Right cardiac atrium (tissue), 5 donors: ENCODE measurements at regions not wholly inside any gene's neighbourhood (a gene's known extent, or its start where the extent isn't known, plus 50 kb on each side); places are given as distances from the start of the nearest gene placed in this dataset.

Source experiments
- ATAC-seq, 2 donors: fragments of 200-7000 bp; cut with Tn5 transposase; one replicate each; pipeline versions ENCODE4 v1.8.0 to v1.9.1; 2020; ENCODE audit warnings: moderate library complexity in 2 of 2, mild to moderate bottlenecking in 1 of 2
- DNase-seq, 3 donors: peaks; one replicate each; pipeline ENCODE4 v3.0.0-alpha.2; 2020
- H3K27ac ChIP-seq: one replicate; pipeline ENCODE4 v1.5.1; 2013; ENCODE audit warnings: mild to moderate bottlenecking, low read length, control low read depth, moderate library complexity
- H3K27me3 ChIP-seq: one replicate; pipeline ENCODE4 v1.6.1; 2013; ENCODE audit not compliant: control insufficient read depth, insufficient read depth
- H3K4me1 ChIP-seq: one replicate; pipeline ENCODE4 v1.6.1; 2013; ENCODE audit warnings: low read length; ENCODE audit not compliant: control insufficient read depth, insufficient read depth
- H3K4me3 ChIP-seq: one replicate; pipeline ENCODE4 v1.5.1; 2013; ENCODE audit warnings: low read length, control low read depth
- H3K9me3 ChIP-seq: one replicate; pipeline ENCODE4 v1.6.1; 2013; ENCODE audit warnings: low read length; ENCODE audit not compliant: control insufficient read depth
- WGBS: extraction: QIAGEN DNeasy Blood & Tissue Kit; methylation state at CpG from one replicate; pipeline ENCODE4 v1.1.7; 2013; 5-methylcytosine and 5-hydroxymethylcytosine counted together
- intact Hi-C, 4 donors: fragments of 100-400 bp; cut with DNase I; formaldehyde crosslinking; loops; one replicate each; pipeline versions ENCODE4 v1.11.0 to v1.14.0; 2022 to 2023
- microRNA-seq, 2 donors: library from miRNA; unstranded; fragments of <30 nt; microRNA quantifications; one replicate each; pipeline ENCODE4 v1.2.0, GENCODE V29; 2020 to 2021
- donor health status: healthy with polysubstance abuse.
- donor health status: DM: no; HTN: yes; CAD: no.
- donor health status: DM: no; HTN: no; CAD: no.
- donor health status: DM: no; HTN: yes; CAD: no; lungs with severe emphysema.
- donor health status: DM: yes; HTN: yes; CAD: no.

DNA sequence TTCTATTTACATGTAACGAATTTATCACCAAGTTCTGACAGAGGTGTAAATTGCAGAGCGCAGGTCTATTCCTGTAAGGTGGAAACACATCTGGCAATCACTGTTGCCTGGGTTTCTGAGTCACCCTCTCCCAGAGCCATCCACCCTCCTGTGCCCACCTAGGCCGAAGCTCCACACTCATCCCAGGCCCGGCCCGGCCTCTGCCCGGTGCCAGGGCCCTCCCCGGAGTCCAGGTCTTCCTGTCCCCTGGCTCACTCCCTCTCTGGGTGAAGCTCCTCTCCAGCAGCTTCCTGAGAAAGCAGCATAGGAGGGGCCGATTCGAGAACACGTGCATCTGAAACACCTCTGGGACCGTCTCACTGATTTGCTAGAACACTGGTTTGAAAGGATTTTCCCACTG is 308.2 kb downstream of the SHANK2 start:
- H3K27ac ChIP-seq: no peak overlapping the region
- no peaks in the 10 kb centered on the region for H3K27me3 ChIP-seq
- DNase-seq (no peak), ATAC-seq (no peak)
- H3K9me3 ChIP-seq: peaks cover 6% of the 10 kb centered on the region
- H3K4me3 ChIP-seq: no peak overlapping the region
- H3K4me1 ChIP-seq: no peaks in the 10 kb centered on the region
- WGBS: 87% methylated on average over 11 of the region's 11 CpGs
- intact Hi-C loops: no loop called here

DNA sequence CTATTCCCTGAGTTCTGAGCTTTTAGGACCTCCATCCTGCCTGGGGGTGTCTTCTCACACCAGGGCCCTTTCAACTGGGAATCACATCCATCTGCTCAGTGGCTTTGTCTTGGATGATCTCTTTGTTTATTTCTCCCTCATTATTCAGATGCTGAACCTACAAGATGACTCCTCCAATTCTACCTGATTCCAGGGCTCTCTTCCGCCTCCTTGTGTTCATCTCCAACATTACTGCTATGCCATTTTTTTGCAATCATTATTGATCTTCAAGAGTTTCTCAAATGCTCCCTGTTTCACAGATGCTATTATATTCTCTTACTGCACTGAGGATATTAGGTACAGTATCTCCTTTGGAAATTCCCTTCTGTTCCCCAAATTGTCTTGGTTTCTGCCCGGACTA is 307.7 kb downstream of the SHANK2 start:
- Histone ChIP-seq H3K4me1 (no peaks in the 10 kb centered on the region), H3K27ac (no peak overlapping the region), H3K9me3 (peaks cover 6% of the 10 kb centered on the region), H3K27me3 (no peaks in the 10 kb centered on the region), H3K4me3 (no peak overlapping the region)
- intact Hi-C loops: no loop called here
- no peak for DNase-seq
- no peak for ATAC-seq
- 90% methylated on average over 2 of the region's 2 CpGs for WGBS

DNA sequence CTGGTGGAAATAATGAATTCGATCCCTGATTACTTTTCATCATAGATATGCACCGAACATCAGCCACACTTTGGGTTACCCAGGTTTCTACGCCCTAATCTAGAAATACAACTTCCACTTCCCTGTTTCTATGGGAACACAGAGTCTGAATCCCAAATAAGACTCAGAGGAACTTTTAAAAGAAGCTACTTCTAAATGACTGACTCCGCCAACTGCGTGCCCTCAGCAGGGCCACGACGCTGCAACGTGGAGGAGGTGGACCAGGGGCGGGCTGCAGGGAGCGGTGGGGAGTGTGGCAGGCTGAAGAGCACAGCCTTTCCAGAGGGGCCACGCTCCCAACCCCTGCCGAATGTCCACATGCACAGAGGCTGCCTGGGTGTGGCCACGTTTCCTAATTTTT is 304.0 kb downstream of the SHANK2 start:
- DNase-seq (no peak), ATAC-seq (no peak)
- intact Hi-C loops: no loop called here
- H3K9me3 ChIP-seq: no peaks in the 10 kb centered on the region
- no peaks in the 10 kb centered on the region for H3K27me3 ChIP-seq
- WGBS: 77% methylated on average over 13 of the region's 13 CpGs
- no peaks in the 10 kb centered on the region for H3K4me1 ChIP-seq
- H3K27ac ChIP-seq: no peak overlapping the region
- H3K4me3 ChIP-seq: no peak overlapping the region

DNA sequence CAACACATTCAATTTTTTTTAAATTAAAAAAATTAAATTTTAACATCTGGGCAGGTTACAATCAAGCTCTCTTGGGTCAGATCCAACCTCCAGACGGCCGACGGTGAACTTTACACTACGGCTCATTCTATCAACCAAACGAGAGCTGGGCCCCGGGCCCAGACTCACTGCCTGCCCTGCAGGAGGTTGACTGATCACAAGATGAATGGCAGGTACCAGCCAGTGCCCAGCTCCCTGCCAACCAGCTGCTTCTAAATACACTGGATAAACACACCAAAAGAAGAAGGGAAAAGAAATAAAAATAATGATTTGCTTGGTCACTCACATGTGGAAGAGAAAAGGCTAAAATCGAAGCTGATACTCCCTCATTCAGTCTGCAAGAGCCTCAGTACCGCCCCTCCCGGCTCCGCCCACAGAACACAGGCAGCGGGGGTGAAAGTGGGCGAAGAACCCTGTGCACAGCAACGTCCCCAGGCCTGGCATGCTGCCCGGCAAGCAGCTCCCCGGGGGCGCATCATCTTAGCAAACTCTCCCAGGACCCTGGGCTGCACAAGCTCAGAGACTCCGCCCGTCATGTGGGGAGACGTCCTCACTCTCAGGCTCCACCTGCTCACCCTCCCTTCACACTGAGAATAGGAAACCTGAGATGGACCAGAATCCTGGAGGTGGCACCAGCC is 303.4 kb downstream of the SHANK2 start:
- 60% methylated on average over 19 of the region's 19 CpGs for WGBS
- Histone ChIP-seq H3K27me3 (no peaks in the 10 kb centered on the region), H3K4me3 (no peak overlapping the region), H3K9me3 (no peaks in the 10 kb centered on the region), H3K4me1 (no peaks in the 10 kb centered on the region), H3K27ac (no peak overlapping the region)
- intact Hi-C loops: no loop called here
- ATAC-seq (no peak), DNase-seq (no peak)

DNA sequence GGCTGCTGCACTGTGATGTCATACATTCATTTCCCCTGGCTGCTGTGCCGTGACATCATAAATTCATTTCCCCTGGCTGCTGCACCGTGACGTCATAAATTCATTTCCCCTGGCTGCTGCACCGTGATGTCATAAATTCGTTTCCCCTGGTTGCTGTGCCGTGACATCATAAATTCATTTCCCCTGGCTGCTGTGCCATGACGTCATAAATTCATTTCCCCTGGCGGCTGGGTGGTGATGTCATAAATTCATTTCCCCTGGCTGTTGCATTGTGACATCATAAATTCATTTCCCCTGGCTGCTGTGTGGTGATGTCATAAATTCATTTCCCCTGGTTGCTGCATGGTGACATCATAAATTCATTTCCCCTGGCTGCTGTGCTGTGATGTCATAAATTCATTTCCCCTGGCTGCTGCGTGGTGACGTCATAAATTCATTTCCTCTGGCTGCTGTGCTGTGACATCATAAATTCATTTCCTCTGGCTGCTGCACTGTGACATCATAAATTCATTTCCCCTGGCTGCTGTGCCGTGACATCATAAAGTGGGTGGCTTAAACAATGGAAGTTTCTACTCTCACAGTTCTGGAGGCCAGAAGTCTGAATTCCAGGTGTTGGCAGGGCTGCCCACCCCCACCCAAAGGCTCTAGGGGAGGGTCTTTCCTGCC is 301.1 kb downstream of the SHANK2 start:
- intact Hi-C loops: no loop called here
- Histone ChIP-seq H3K4me1 (no peaks in the 10 kb centered on the region), H3K27ac (no peak overlapping the region), H3K4me3 (no peak overlapping the region), H3K27me3 (no peaks in the 10 kb centered on the region), H3K9me3 (no peaks in the 10 kb centered on the region)
- no peak for ATAC-seq
- DNase-seq: no peak
- WGBS: 84% methylated on average over 11 of the region's 11 CpGs

DNA sequence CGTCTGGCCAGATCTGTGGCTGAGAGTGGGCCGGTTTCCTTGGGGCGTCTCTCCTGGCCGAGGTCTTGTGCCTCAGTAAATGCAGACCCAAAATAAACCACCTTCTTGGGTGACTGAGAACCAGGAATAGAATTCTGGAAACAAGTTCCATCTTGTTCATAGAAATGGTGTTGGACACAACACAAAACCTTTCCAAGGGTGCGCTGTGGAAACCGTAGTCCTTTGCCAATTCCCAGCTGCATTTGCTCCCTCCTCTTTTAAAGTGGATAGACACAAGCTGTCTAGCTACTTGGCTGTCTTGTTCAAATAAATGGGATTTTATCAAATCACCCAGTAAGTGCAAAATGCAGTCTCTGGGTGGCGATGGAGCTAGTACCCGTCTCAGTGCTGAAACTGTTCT is 300.2 kb downstream of the SHANK2 start:
- no peak overlapping the region for H3K27ac ChIP-seq
- H3K4me1 ChIP-seq: no peaks in the 10 kb centered on the region
- ATAC-seq (no peak), DNase-seq (no peak)
- no peak overlapping the region for H3K4me3 ChIP-seq
- WGBS: 75% methylated on average over 8 of the region's 8 CpGs
- no peaks in the 10 kb centered on the region for H3K9me3 ChIP-seq
- intact Hi-C loops: no loop called here
- no peaks in the 10 kb centered on the region for H3K27me3 ChIP-seq

DNA sequence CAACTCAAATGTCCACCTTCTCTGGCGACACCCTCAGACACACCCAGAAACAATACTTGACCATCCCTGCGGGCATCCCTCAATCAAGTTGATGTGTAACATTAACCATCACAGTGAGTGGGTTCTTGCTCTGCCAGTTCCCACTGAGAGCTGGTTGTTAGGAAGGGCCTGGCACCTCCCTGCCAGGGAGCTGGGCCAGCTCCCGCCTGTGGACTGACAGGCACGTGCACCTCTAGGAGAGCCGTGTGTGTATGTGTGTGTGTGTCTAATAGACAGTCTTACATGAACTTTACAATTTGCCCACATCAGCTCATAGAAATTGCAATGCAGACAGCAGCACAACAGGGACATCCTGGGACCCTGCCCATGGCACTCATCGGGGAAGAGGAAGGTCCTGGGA is 298.7 kb downstream of the SHANK2 start:
- Histone ChIP-seq H3K9me3 (no peaks in the 10 kb centered on the region), H3K4me3 (no peak overlapping the region), H3K27ac (no peak overlapping the region), H3K27me3 (no peaks in the 10 kb centered on the region), H3K4me1 (no peaks in the 10 kb centered on the region)
- peak in 1 of 2 donors; percentile 23 for ATAC-seq
- intact Hi-C loops: no loop called here
- DNase-seq: no peak
- 88% methylated on average over 6 of the region's 6 CpGs for WGBS

DNA sequence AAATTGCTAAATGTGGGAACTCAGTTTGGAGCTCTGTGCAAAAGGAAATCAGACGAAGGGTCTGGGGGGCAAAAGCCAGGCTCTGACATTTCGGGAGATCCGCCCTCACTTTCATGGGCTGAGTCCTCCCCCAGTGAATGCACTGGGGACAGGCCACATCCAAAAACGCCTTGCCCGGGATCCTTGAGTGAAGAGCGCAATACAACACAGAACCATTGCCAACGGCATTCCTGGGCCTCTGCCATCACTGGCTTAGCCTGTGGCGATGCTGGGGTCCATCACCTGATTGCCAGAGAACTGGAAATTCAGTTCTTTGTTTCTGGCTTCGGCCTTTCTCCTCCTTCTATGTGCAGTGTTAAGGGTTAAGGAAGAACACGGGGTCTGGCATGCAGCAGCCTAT is 297.9 kb downstream of the SHANK2 start:
- Histone ChIP-seq H3K4me3 (no peak overlapping the region), H3K9me3 (no peaks in the 10 kb centered on the region), H3K27me3 (no peaks in the 10 kb centered on the region), H3K4me1 (no peaks in the 10 kb centered on the region), H3K27ac (no peak overlapping the region)
- ATAC-seq (no peak), DNase-seq (no peak)
- intact Hi-C loops: no loop called here
- 77% methylated on average over 10 of the region's 10 CpGs for WGBS

Small RNAs in the stretch of these regions (microRNA-seq; reads per million reads assigned to microRNA genes)
- gene MIR3664: 0 reads per million in 2 donors
